ENCODE measurements at regions not wholly inside any gene's neighbourhood (a gene's known extent, or its start where the extent isn't known, plus 50 kb on each side); places are given as distances from the start of the nearest gene placed in this dataset.

DNA sequence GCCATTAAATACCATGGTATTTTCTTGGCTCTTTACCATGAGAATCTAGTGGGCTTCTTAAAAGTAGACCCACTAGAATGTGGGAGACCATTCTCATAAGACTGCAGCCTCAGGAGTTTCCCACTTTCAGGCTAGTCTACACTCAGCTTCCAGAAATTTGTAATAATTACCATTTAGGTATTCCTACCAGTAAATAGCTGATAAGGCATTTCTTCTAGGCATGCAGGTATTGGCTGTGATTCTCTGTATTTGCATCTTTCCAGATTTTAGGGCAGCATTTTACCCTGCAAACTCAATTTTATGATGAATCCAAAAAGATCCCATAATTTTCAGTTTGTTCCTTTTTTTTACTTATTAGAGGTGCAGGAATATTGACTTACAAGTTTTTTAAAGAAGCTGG lies 496.6 kb downstream of the TRAM1L1 start:
- no peaks in the 10 kb centered on the region for H3K36me3 ChIP-seq (ENCODE audit: control insufficient read depth in 1 of 2, insufficient read depth in 2 of 2, low read depth in 1 of 2, low read length in 2 of 2)
- H3K4me3 ChIP-seq (ENCODE audit: insufficient read depth in 1 of 2, low read depth in 1 of 2, low read length in 2 of 2) = no peak overlapping the region
- H2AK5ac ChIP-seq (ENCODE audit: low read length, severe bottlenecking) = no peak overlapping the region
- no peaks in the 10 kb centered on the region for H3K4me1 ChIP-seq (ENCODE audit: control insufficient read depth, insufficient read depth, low read depth, low read length)
- H3K4ac ChIP-seq (ENCODE audit: low read depth in 1 of 2, low read length in 2 of 2) = no peak overlapping the region
- no peaks in the 10 kb centered on the region for H3K27me3 ChIP-seq (ENCODE audit: control insufficient read depth in 1 of 2, insufficient read depth in 1 of 2, low read length in 2 of 2)
- H3K18ac ChIP-seq (ENCODE audit: low read depth in 1 of 2, low read length in 2 of 2) = no peak overlapping the region
- DNase-seq = no peak
- H3K23ac ChIP-seq (ENCODE audit: low read length in 2 of 2) = no peak overlapping the region
- no peak overlapping the region for H2BK5ac ChIP-seq (ENCODE audit: low read depth, low read length, poor library complexity, severe bottlenecking)
- no peak overlapping the region for H4K91ac ChIP-seq (ENCODE audit: low read length)
- no peak overlapping the region for H3K14ac ChIP-seq (ENCODE audit: low read length in 2 of 2)
- H4K8ac ChIP-seq (ENCODE audit: low read length) = no peak overlapping the region
- no peak overlapping the region for H2BK12ac ChIP-seq (ENCODE audit: low read length in 2 of 2)
- no peak overlapping the region for H2BK15ac ChIP-seq (ENCODE audit: low read depth, poor library complexity, severe bottlenecking)
- H3K27ac ChIP-seq (ENCODE audit: low read length, poor library complexity, severe bottlenecking) = no peak overlapping the region
- no peaks in the 10 kb centered on the region for H3K9me3 ChIP-seq (ENCODE audit: control insufficient read depth, low read length)
- no peak overlapping the region for H2BK120ac ChIP-seq (ENCODE audit: low read depth, low read length)
- no peak overlapping the region for H3K9ac ChIP-seq (ENCODE audit: low read length)
- H3K79me1 ChIP-seq (replicated peaks; ENCODE audit: low read length, poor library complexity, severe bottlenecking) = no peaks in the 10 kb centered on the region
- no peak overlapping the region for H2AFZ ChIP-seq (ENCODE audit: low read depth, low read length)
- no peak overlapping the region for H3K4me2 ChIP-seq (ENCODE audit: low read length, poor library complexity, severe bottlenecking)

GRCh38 chr4:116585246-116585645 lies 500.1 kb downstream of the TRAM1L1 start:
- H3K36me3 ChIP-seq (ENCODE audit: control insufficient read depth in 1 of 2, insufficient read depth in 2 of 2, low read depth in 1 of 2, low read length in 2 of 2) = no peaks in the 10 kb centered on the region
- no peak overlapping the region for H3K4me3 ChIP-seq (ENCODE audit: insufficient read depth in 1 of 2, low read depth in 1 of 2, low read length in 2 of 2)
- no peak overlapping the region for H3K9ac ChIP-seq (ENCODE audit: low read length)
- H3K14ac ChIP-seq (ENCODE audit: low read length in 2 of 2) = no peak overlapping the region
- H3K79me1 ChIP-seq (replicated peaks; ENCODE audit: low read length, poor library complexity, severe bottlenecking) = no peaks in the 10 kb centered on the region
- no peak overlapping the region for H2AK5ac ChIP-seq (ENCODE audit: low read length, severe bottlenecking)
- H3K27me3 ChIP-seq (ENCODE audit: control insufficient read depth in 1 of 2, insufficient read depth in 1 of 2, low read length in 2 of 2) = no peaks in the 10 kb centered on the region
- H3K9me3 ChIP-seq (ENCODE audit: control insufficient read depth, low read length) = no peaks in the 10 kb centered on the region
- no peak overlapping the region for H3K4ac ChIP-seq (ENCODE audit: low read depth in 1 of 2, low read length in 2 of 2)
- no peak overlapping the region for H3K4me2 ChIP-seq (ENCODE audit: low read length, poor library complexity, severe bottlenecking)
- H3K18ac ChIP-seq (ENCODE audit: low read depth in 1 of 2, low read length in 2 of 2) = no peak overlapping the region
- WGBS = 71% methylated on average over 3 of the region's 3 CpGs
- H2BK12ac ChIP-seq (ENCODE audit: low read length in 2 of 2) = no peak overlapping the region
- no peak for DNase-seq
- no peak overlapping the region for H2BK5ac ChIP-seq (ENCODE audit: low read depth, low read length, poor library complexity, severe bottlenecking)
- no peak overlapping the region for H4K8ac ChIP-seq (ENCODE audit: low read length)
- no peak overlapping the region for H4K91ac ChIP-seq (ENCODE audit: low read length)
- H3K27ac ChIP-seq (ENCODE audit: low read length, poor library complexity, severe bottlenecking) = no peak overlapping the region
- H3K4me1 ChIP-seq (ENCODE audit: control insufficient read depth, insufficient read depth, low read depth, low read length) = no peaks in the 10 kb centered on the region
- no peak overlapping the region for H3K23ac ChIP-seq (ENCODE audit: low read length in 2 of 2)
- no peak overlapping the region for H2AFZ ChIP-seq (ENCODE audit: low read depth, low read length)
- no peak overlapping the region for H2BK15ac ChIP-seq (ENCODE audit: low read depth, poor library complexity, severe bottlenecking)
- no peak overlapping the region for H2BK120ac ChIP-seq (ENCODE audit: low read depth, low read length)

- Histone ChIP-seq H4K91ac (ENCODE audit: low read length) (no peak overlapping the region), H2AFZ (ENCODE audit: low read depth, low read length) (no peak overlapping the region), H4K8ac (ENCODE audit: low read length) (no peak overlapping the region), H2BK120ac (ENCODE audit: low read depth, low read length) (no peak overlapping the region), H3K4me2 (ENCODE audit: low read length, poor library complexity, severe bottlenecking) (no peak overlapping the region), H2AK5ac (ENCODE audit: low read length, severe bottlenecking) (no peak overlapping the region), H2BK12ac (ENCODE audit: low read length in 2 of 2) (no peak overlapping the region), H3K27ac (ENCODE audit: low read length, poor library complexity, severe bottlenecking) (no peak overlapping the region), H3K23ac (ENCODE audit: low read length in 2 of 2) (no peak overlapping the region), H3K36me3 (ENCODE audit: control insufficient read depth in 1 of 2, insufficient read depth in 2 of 2, low read depth in 1 of 2, low read length in 2 of 2) (no peaks in the 10 kb centered on the region), H3K79me1 (replicated peaks; ENCODE audit: low read length, poor library complexity, severe bottlenecking) (no peaks in the 10 kb centered on the region), H3K18ac (ENCODE audit: low read depth in 1 of 2, low read length in 2 of 2) (no peak overlapping the region), H3K14ac (ENCODE audit: low read length in 2 of 2) (no peak overlapping the region), H2BK5ac (ENCODE audit: low read depth, low read length, poor library complexity, severe bottlenecking) (no peak overlapping the region), H3K4ac (ENCODE audit: low read depth in 1 of 2, low read length in 2 of 2) (no peak overlapping the region), H3K9ac (ENCODE audit: low read length) (no peak overlapping the region), H3K4me1 (ENCODE audit: control insufficient read depth, insufficient read depth, low read depth, low read length) (no peaks in the 10 kb centered on the region), H2BK15ac (ENCODE audit: low read depth, poor library complexity, severe bottlenecking) (no peak overlapping the region), H3K4me3 (ENCODE audit: insufficient read depth in 1 of 2, low read depth in 1 of 2, low read length in 2 of 2) (no peak overlapping the region), H3K9me3 (ENCODE audit: control insufficient read depth, low read length) (peaks cover 2% of the 10 kb centered on the region), H3K27me3 (ENCODE audit: control insufficient read depth in 1 of 2, insufficient read depth in 1 of 2, low read length in 2 of 2) (no peaks in the 10 kb centered on the region)
- no CpG with 5 or more reads among the region's 1 CpG for WGBS
- no peak for DNase-seq
Measured at GRCh38 chr4:116577321-116577720, 508.1 kb downstream of the TRAM1L1 start.

DNA sequence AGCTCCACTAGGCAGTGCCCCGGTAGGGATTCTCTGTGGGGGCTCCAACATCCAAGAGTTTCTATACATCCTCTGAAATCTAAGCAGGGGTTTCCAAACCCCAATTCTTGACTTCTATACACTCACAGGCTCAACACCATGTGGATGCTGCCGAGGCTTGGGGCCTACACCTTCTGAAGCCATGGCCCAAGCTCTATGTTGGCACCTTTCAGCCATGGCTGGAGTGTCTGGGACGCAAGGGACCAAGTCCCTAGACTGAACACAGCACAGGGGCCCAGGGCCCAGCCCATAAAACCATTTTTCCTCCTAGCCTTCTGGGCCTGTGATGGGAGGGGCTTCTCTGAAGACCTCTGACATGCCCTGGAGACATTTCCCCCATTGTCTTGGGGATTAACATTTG lies 511.8 kb downstream of the TRAM1L1 start:
- Histone ChIP-seq H4K8ac (ENCODE audit: low read length) (no peak overlapping the region), H3K18ac (ENCODE audit: low read depth in 1 of 2, low read length in 2 of 2) (no peak overlapping the region), H3K9me3 (ENCODE audit: control insufficient read depth, low read length) (peaks cover 8% of the 10 kb centered on the region), H3K36me3 (ENCODE audit: control insufficient read depth in 1 of 2, insufficient read depth in 2 of 2, low read depth in 1 of 2, low read length in 2 of 2) (no peaks in the 10 kb centered on the region), H3K27ac (ENCODE audit: low read length, poor library complexity, severe bottlenecking) (no peak overlapping the region), H2BK15ac (ENCODE audit: low read depth, poor library complexity, severe bottlenecking) (no peak overlapping the region), H2AK5ac (ENCODE audit: low read length, severe bottlenecking) (no peak overlapping the region), H3K79me1 (replicated peaks; ENCODE audit: low read length, poor library complexity, severe bottlenecking) (no peaks in the 10 kb centered on the region), H3K4me1 (ENCODE audit: control insufficient read depth, insufficient read depth, low read depth, low read length) (no peaks in the 10 kb centered on the region), H3K4ac (ENCODE audit: low read depth in 1 of 2, low read length in 2 of 2) (no peak overlapping the region), H3K14ac (ENCODE audit: low read length in 2 of 2) (no peak overlapping the region), H4K91ac (ENCODE audit: low read length) (no peak overlapping the region), H3K4me2 (ENCODE audit: low read length, poor library complexity, severe bottlenecking) (no peak overlapping the region), H3K23ac (ENCODE audit: low read length in 2 of 2) (no peak overlapping the region), H3K4me3 (ENCODE audit: insufficient read depth in 1 of 2, low read depth in 1 of 2, low read length in 2 of 2) (no peak overlapping the region), H2BK5ac (ENCODE audit: low read depth, low read length, poor library complexity, severe bottlenecking) (no peak overlapping the region), H2BK12ac (ENCODE audit: low read length in 2 of 2) (no peak overlapping the region), H3K27me3 (ENCODE audit: control insufficient read depth in 1 of 2, insufficient read depth in 1 of 2, low read length in 2 of 2) (no peaks in the 10 kb centered on the region), H2AFZ (ENCODE audit: low read depth, low read length) (no peak overlapping the region), H3K9ac (ENCODE audit: low read length) (no peak overlapping the region), H2BK120ac (ENCODE audit: low read depth, low read length) (no peak overlapping the region)
- WGBS = 60% methylated on average over 3 of the region's 3 CpGs
- no peak for DNase-seq
